GM18873 (cell line): ENCODE measurements at regions not wholly inside any gene's neighbourhood (a gene's known extent, or its start where the extent isn't known, plus 50 kb on each side); places are given as distances from the start of the nearest gene placed in this dataset.
"Not testable (repeated sequence)": the region's sequence is repeated elsewhere in the genome, so short reads cannot be mapped to it uniquely, and the experiment has no call there.

Experiments used
- ATAC-seq: cut with Tn5 transposase; IDR thresholded peaks from one replicate; pipeline ENCODE4 v1.9.1; 2021; ENCODE audit warnings: mild to moderate bottlenecking, moderate library complexity, moderate number of reproducible peaks; ENCODE audit not compliant: unreplicated experiment, low FRiP score

DNA sequence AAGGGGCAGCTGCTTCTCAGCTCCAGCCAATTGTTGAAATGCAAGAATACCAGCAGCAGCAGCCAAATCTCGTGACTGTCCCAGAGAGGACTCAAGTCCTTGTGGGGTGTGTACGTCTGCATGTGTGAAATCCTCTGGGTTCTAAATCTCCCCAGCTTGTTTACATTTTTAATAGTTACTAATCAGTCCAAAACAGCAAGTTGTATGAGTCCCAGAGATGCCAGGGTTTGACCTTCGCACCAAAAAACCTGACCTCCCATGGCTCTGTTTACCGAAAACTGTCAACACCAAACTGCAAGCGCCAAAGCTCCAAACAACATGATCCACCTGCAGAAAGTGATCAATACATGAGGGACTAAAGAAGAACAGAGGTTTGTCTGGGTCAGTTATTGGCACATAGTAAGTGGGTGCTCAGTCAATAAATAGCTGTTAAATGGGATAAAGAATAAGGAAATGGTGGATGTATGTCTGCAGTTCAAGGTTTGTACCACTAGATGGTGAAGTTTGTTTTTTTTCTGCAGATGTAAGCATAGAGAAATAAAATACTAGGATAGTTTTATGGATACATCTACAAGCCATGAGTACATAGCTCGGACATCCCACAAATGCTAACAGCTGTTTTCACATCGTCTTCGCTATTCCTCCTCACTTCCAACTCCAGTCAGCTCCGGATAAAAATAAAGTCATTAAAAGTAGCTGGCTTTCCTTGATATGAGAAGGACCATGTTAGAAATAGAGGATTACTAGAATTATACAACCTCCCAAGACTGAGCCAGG is 85.3 kb upstream of the ADRB2 start:
- peak; percentile 46 for ATAC-seq

- not testable (repeated sequence) for ATAC-seq
These were observed 84.6 kb upstream of the ADRB2 start for GRCh38 chr5:148741766-148742165.

DNA sequence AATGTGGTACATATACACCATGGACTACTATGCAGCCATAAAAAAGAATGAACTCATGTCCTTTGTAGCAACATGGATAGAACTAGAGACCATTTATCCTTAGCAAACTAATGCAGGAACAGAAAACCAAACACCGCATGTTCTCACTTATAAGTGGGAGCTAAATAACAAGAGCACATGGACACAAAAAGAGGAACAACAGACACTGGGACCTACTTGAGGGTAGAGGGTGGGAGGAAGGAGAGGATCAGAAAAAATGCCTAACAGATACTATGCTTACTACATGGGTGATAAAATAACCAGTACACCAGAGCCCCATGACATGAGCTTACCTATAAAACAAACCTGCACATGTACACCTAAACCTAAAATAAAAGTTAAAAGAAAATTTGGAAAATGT is 82.0 kb upstream of the ADRB2 start:
- ATAC-seq, result not testable (repeated sequence)

GRCh38 chr5:148746826-148747535 is 79.4 kb upstream of the ADRB2 start:
- peak; percentile 91 for ATAC-seq

GRCh38 chr5:148747536-148747906 is 78.9 kb upstream of the ADRB2 start:
- ATAC-seq, result no peak

GRCh38 chr5:148748702-148749392 is 77.6 kb upstream of the ADRB2 start:
- ATAC-seq, result no peak

DNA sequence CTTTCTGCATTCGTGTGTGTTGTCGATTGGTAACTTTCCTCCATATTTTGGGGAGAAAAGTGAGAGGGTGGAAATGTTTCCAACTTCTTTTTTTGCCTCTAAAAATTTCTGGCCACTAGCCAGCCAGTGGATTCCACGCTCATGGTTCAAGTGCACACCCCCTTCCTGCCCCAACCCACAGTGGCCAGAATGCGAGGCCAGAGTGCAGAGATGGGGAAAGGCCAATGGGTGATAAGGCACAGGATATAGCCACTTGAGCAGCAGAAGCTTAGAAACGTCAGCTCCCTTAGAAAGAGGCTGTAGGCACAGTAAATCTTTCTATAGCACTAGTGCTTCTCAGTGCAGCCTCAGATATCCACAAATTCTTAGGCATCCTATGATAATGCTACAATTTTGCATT is 75.8 kb upstream of the ADRB2 start:
- ATAC-seq, result no peak

DNA sequence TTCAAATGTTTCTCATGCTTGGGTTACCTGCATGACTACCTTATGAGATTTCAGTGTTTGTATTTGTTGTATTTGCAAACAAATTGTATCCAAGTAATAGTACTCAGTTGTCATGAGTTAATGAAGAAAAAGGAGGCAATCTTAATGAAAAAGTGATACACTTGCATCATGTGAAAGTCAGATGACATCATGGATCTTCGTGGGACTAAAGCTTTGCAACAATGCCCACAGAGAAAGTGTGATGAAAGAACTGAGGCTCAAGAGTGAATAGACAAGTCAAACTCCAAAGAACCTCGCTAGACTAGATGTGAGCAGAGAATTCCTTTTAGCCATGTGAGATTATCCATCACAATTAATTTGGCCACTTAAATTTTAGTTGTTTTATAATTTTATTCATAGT is 75.4 kb upstream of the ADRB2 start:
- ATAC-seq, result no peak

DNA sequence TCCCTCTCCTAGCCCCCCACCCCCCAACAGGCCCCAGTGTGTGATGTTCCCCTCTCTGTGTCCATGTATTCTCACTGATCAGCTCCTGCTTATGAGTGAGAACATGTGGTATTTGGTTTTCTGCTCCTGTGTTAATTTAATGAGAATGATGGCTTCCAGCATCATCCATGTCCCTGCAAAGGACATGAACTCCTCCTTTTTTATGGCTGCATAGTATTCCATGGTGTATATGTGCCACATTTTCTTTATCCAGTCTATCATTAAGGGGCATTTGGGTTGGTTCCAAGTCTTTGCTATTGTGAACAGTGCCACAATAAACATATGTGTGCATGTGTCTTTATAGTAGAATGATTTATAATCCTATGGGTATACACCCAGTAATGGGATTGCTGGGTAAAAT is 74.0 kb upstream of the ADRB2 start:
- ATAC-seq, result not testable (repeated sequence)

GRCh38 chr5:148759101-148759500 is 67.3 kb upstream of the ADRB2 start:
- no peak for ATAC-seq

DNA sequence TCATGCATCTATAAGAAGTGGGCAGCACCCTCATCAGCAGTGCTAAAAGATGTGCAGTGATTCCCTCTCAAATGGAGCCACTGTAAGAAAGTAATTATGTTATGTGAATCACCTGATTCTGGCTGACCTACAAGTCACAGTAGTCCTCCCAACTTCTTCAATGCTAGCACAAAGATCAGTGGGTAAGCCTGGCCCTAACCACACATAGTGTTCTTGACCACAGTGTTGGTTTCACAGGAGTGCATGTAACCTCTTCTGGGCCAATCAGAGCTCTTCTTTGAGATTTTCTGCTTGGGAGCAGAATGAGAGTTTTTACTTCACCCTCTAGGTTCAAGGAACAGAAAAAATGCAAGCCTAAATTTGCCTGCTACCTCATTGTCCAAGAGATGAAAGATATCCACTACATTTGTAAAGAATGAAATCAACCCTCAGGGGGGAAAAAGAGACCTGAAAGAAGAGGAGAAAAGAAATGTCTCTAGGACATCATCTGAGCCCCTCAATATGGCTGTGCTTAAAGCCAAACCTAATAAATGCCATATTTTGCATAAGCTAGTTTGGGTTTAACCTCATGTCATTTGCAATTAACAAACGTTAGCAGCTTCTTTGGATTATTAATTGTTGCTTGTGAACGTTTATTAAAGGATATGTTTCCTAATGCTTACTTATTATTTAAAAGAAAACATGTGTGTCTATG is 65.3 kb upstream of the ADRB2 start:
- ATAC-seq, result peak; percentile 100

GRCh38 chr5:148763996-148764395 is 62.4 kb upstream of the ADRB2 start:
- no peak for ATAC-seq

GRCh38 chr5:148765061-148765460 is 61.4 kb upstream of the ADRB2 start:
- no peak for ATAC-seq

- no peak for ATAC-seq
These were observed 57.5 kb upstream of the ADRB2 start for GRCh38 chr5:148768806-148769415.

DNA sequence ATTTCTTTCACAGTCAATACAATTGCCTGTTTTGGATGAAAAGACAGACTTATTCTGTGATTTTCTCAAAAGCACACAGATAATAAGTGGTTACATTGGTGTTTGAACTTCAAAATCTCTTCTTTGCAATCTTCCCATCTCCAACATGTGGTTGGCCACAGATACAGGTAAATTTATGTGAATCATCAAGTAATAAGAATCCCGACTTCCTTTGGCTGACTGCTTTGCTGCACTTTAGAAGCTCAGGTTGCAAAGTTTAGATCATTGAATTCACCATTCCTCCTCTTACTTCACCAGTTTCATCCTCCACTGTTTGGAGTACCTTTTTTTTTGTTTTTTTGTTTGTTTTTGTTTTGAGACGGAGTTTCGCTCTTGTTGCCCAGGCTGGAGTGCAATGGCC is 56.5 kb upstream of the ADRB2 start:
- ATAC-seq, result no peak

- ATAC-seq, result no peak
These were observed 52.1 kb upstream of the ADRB2 start for GRCh38 chr5:148774313-148774712.

DNA sequence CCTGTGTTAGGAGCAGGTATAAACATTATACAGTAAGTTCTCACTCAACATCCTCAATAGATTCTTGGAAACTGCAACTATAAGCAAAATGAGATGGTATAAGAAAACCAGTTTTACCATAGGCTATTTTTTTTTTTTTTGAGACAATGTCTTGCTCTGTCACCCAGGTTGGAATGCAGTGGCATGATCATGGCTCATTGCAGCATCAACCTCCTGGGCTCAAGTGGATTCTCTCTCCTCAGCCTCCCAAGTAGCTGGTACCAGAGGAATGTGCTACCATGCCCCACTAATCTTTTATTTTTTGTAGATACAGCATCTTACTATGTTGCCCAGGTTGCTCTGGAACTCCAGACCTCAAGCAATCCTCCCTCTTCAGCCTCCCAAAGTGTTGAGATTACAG is 50.1 kb upstream of the ADRB2 start:
- ATAC-seq, result no peak
